Erythroblast (primary cell): ENCODE measurements at regions not wholly inside any gene's neighbourhood (a gene's known extent, or its start where the extent isn't known, plus 50 kb on each side); places are given as distances from the start of the nearest gene placed in this dataset.

ENCODE experiments used
- GATA1 ChIP-seq: IDR thresholded peaks from 2 replicates; pipeline ENCODE4 v1.6.1; 2011; ENCODE audit warnings: low read depth, mild to moderate bottlenecking, control low read depth, low read length, moderate library complexity
- POLR2A ChIP-seq: IDR thresholded peaks from 2 replicates; pipeline ENCODE4 v1.6.1; 2011; ENCODE audit warnings: mild to moderate bottlenecking, low read length

- TF ChIP-seq POLR2A, result no peak
- TF ChIP-seq GATA1, result no peak
Observed at GRCh38 chr14:43022094-43022800, 1415.6 kb downstream of the LRFN5 start.
